M059J (cell line): ENCODE measurements at regions not wholly inside any gene's neighbourhood (a gene's known extent, or its start where the extent isn't known, plus 50 kb on each side); places are given as distances from the start of the nearest gene placed in this dataset.
"Not testable (repeated sequence)": the region's sequence is repeated elsewhere in the genome, so short reads cannot be mapped to it uniquely, and the experiment has no call there.

Experiments
- DNase-seq: peaks from one replicate; pipeline ENCODE4 v3.0.0-alpha.2; 2012; ENCODE audit warnings: low read depth

DNA sequence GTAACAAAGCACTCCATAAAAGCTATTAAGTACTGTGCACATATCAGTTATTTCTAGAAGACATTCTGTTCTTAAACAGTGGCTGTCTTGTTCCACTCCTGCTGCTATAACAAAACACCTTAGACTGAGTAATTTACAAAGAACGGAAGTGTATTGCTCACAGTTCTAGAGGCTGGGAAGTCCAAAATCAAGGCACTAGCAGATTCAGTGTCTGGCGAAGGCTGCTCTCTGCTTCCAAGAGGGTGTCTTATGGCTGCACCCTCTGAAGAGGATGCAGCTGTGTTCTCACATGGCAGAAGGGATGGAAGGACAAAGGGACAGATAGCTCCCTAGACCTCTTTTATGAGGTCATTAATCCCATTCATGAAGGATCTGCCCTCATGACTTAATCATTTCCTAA is 424.2 kb upstream of the ZMIZ1 start:
- no peak for DNase-seq

GRCh38 chr10:78645169-78645686 is 423.5 kb upstream of the ZMIZ1 start:
- DNase-seq: no peak

DNA sequence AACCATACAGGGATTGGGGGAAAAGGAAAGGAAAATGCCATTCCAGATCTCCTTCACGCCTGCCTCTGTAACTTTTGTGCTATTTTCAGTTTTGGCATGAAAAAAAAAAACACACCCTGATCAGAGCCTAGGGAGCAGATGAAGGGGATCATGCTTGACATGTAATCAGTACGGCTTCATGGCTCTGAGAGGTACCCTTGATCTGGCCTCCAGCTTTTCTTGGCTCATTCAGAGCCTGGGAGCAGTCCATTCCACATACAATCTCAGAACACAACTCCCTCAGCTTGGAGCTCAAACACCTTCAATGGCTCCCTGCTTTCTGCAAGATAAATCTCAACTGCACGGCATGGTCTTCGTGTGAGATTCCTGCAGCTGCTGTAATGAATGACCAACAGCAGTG is 422.8 kb upstream of the ZMIZ1 start:
- DNase-seq: no peak

DNA sequence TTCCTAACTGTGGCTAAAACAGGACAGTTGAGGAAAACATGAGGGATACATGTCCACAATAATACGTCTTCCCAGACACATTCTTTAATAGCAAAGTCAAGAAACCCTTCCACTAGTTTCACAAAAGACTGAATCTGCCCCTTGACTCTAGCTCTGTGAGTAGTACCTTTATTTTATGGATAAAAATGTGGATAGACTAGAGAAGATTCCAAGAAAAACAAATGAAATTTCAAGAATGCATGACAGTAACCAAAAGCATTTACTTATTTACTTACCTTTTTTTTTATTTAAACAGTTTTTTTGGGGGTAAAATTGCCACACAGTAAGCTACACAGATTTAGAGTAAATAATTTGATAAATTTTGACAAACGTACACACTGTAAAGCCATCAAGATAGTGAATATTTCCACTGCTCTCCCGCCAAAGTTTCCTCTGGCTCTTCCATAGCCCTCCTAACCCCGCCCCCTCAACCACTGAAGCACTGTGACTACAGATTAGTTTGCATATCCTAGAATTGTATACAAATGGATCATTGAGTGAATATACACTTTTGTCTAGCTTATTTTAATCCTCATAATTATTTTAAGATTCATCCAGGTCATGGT is 420.4 kb upstream of the ZMIZ1 start:
- DNase-seq: peak; percentile 25

GRCh38 chr10:78649429-78649828 is 419.3 kb upstream of the ZMIZ1 start:
- no peak for DNase-seq

GRCh38 chr10:78650122-78650521 is 418.6 kb upstream of the ZMIZ1 start:
- no peak for DNase-seq

GRCh38 chr10:78651287-78651686 is 417.5 kb upstream of the ZMIZ1 start:
- no peak for DNase-seq

DNA sequence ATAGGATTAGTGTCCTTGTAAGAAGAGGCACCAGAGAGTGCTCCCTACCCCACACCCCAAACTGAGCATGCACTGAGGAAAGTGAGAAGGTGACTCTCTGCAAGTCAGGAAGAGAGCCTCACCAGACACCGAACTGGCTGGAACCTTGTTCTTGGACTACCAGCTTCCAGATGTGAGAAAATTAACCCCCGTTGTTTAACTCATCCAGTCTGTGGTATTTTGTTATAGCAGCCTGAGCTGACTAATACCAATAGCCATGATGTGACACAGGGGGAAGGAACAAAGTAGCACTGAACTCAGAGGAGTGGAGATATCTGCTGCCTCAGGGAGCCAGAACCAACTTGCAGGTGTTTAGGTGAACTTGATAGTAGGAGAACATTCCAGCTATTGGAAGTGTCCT is 415.2 kb upstream of the ZMIZ1 start:
- DNase-seq: no peak

GRCh38 chr10:78654047-78654590 is 414.6 kb upstream of the ZMIZ1 start:
- DNase-seq: no peak

GRCh38 chr10:78655979-78656378 is 412.8 kb upstream of the ZMIZ1 start:
- DNase-seq: no peak

- no peak for DNase-seq
Observed at GRCh38 chr10:78656417-78657162, 412.2 kb upstream of the ZMIZ1 start.

DNA sequence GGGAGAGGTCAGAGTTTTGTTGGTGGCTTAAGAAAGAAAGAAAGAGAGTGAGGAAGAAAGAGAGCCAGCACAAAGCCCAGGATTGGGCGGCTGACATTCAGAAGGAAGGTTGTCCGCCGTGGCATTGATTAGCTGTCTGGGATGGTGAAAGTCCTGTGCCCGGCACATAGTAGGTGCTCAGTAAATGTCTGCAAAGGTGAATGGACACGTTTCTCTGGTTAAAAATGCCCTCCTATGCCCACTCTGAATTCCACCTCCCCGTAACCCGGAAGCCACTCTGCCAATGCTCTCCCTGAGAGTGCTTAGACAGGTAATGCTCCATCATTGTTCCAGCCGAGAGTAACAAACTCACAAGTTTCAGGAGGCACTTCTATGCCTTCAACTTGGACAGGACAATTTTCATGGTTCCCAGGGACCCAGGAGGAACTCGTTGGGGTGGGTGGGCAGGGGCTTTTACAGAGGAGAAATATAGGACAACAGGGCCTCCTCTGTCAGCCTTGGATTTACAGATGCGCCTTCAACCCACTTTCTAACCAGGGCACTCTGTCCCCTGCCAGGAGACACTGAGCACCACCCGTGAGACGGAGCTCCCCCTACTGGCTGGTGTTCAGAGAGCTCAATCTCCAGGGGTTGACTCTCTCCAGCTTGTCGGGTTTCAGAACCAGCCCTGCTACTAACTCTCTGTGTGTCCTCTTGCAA is 411.5 kb upstream of the ZMIZ1 start:
- peak; percentile 52 for DNase-seq

GRCh38 chr10:78657862-78658165 is 411.0 kb upstream of the ZMIZ1 start:
- no peak for DNase-seq

GRCh38 chr10:78658645-78659597 is 409.8 kb upstream of the ZMIZ1 start:
- DNase-seq: no peak

DNA sequence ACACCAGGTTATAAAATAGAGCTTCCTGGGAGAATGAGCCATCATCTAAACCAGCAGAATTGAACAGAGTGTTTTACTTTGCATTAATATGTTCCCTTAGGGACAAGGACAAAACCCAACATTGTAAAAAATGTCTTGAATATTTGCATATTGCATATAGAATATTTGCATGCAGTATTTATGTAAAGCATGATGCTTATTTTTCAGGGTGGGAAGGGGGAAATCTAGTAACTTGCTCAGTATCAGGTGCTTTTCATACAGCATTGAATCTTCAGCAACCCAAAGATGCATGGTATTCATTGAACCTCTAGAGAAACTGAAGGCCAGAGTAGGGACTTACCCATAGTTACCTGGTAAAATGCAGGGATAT is 409.2 kb upstream of the ZMIZ1 start:
- DNase-seq: no peak

DNA sequence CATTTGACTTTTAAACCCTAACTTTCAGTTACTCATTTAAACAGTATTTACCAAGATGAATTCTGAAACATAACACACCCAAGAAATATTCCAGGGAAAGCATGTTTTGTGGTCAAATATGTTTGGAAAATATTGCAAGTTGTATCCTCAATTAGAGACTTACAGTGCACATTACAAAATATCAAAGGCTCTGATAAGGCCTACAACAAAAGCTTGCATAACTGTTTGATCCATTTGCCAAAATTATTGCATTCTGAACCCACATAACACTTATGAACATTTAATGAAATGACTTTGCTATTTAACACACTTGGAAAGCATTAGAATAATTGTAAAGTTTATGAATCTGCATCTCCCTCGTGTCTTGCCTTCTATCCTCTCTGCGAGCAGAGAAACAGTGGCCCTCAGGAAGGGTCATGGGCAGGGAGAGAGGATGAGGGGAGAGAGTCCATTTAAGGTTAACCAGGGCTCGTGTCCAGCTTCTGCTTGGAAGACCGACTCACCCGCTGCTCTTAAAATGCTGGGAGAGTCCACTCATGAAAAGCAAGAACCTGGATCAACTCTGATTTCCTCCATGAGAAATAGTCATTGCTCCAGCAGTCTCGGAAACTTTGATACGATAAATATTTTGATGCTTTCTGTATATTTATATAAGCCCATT is 408.2 kb upstream of the ZMIZ1 start:
- DNase-seq: no peak

DNA sequence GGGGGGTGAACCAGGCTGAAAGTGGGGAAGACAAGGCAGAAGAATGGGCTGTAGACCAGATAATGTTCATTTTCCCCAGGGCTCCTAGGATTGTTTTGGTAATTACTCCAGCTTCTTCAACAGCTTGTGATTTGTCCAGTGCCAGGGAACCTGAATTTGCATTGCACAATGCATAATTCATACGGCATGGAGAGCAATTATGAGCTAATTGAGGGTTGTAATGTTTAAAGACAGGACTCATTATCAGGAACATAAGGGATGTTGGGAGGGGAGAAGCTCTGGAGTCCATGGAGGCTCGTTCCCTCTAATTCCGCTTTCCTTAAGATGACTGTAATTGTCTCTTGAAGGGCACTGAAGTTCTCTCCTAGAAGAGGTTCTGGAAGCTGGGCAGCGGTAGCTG is 405.0 kb upstream of the ZMIZ1 start:
- no peak for DNase-seq

- peak; percentile 7 for DNase-seq
Observed at GRCh38 chr10:78664929-78665553, 403.7 kb upstream of the ZMIZ1 start.

DNA sequence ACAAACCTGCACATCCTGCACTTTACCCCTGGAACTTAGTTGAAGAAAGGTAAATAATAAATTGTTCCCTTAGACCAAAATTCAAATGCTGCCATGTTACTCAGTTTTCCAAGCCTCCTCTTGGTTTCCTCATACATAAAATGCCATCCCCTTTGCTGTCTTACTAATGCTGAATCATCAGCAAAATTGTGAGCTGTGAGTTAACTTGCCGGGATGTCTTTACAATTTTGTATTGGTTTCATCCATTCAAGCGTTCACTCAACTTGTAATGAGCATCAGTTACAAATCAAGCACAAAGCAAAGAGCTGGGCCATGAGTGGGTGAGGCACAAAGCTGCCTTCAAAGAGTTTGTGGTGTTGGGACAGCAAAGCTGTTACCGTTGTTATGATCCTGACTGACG is 395.8 kb upstream of the ZMIZ1 start:
- peak; percentile 52 for DNase-seq

DNA sequence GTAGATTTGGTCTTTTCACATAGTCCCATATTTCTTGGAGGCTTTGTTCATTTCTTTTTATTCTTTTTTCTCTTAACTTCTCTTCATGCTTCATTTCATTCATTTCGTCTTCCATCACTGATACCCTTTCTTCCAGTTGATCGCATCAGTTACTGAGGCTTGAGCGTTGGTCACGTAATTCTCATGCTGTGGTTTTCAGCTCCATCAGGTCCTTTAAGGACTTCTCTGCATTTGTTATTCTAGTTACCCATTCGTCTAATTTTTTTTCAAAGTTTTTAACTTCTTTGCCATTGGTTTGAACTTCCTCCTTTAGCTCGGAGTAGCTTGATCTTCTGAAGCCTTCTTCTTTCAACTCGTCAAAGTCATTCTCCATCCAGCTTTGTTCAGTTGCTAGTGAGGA is 387.6 kb upstream of the ZMIZ1 start:
- DNase-seq: not testable (repeated sequence)

GRCh38 chr10:78681986-78682385 is 386.8 kb upstream of the ZMIZ1 start:
- DNase-seq: not testable (repeated sequence)
